Lower leg skin (tissue), 3 donors: ENCODE measurements at regions not wholly inside any gene's neighbourhood (a gene's known extent, or its start where the extent isn't known, plus 50 kb on each side); places are given as distances from the start of the nearest gene placed in this dataset.

Experiments
- POLR2A ChIP-seq, 2 donors: fragments of 450-650 bp; IDR thresholded peaks; one replicate each; pipeline ENCODE4 v1.6.1; 2016 to 2017; ENCODE audit warnings: antibody characterized with exemption in 2 of 2, mild to moderate bottlenecking in 1 of 2, moderate library complexity in 1 of 2
- TF ChIP-seq, protein P1 (sequence below), 3 donors: fragments of 450-650 bp; IDR thresholded peaks; one replicate each; pipeline ENCODE4 v1.5.1; 2016; ENCODE audit warnings: antibody characterized with exemption in 3 of 3, mild to moderate bottlenecking in 3 of 3, moderate library complexity in 2 of 3

DNA sequence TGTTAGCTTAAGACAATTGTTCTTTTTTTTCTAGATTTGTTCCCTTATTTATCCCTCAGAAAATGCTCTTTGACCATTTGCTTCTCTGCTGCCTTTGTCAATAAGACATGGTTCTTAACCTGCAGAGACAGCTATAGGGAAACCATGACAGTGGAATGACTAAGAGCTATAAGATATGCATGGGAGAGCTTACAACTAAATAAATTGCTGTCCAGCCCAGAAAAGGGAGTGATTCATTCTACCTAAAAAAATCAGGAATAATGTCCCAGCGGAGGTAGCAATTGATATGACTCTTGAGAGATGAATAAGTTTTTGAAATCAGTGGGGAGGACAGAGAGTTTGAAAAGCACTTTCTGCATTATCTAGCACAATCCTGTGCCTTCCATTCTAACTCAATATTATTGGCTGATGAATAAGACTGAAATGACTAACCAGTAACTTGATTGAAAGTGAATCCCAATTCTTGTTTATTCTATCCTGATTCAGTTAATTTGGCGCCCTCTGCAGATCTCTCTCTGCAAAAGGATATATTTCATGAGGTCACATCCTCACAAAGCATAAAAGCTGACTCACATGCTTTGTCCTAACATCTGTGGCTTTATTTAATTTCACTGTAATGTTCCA, 680.5 kb upstream of the API5 start:
- no peak for TF ChIP-seq POLR2A (IDR thresholded peaks at IDR 0.05)
- TF ChIP-seq, protein P1, sequence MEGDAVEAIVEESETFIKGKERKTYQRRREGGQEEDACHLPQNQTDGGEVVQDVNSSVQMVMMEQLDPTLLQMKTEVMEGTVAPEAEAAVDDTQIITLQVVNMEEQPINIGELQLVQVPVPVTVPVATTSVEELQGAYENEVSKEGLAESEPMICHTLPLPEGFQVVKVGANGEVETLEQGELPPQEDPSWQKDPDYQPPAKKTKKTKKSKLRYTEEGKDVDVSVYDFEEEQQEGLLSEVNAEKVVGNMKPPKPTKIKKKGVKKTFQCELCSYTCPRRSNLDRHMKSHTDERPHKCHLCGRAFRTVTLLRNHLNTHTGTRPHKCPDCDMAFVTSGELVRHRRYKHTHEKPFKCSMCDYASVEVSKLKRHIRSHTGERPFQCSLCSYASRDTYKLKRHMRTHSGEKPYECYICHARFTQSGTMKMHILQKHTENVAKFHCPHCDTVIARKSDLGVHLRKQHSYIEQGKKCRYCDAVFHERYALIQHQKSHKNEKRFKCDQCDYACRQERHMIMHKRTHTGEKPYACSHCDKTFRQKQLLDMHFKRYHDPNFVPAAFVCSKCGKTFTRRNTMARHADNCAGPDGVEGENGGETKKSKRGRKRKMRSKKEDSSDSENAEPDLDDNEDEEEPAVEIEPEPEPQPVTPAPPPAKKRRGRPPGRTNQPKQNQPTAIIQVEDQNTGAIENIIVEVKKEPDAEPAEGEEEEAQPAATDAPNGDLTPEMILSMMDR (IDR thresholded peaks at IDR 0.05), result no peak
